GM21390 (cell line): ENCODE measurements at regions not wholly inside any gene's neighbourhood (a gene's known extent, or its start where the extent isn't known, plus 50 kb on each side); places are given as distances from the start of the nearest gene placed in this dataset.

Experiments
- ATAC-seq: cut with Tn5 transposase; IDR thresholded peaks from one replicate; pipeline ENCODE4 v1.9.1; 2021; ENCODE audit not compliant: unreplicated experiment

DNA sequence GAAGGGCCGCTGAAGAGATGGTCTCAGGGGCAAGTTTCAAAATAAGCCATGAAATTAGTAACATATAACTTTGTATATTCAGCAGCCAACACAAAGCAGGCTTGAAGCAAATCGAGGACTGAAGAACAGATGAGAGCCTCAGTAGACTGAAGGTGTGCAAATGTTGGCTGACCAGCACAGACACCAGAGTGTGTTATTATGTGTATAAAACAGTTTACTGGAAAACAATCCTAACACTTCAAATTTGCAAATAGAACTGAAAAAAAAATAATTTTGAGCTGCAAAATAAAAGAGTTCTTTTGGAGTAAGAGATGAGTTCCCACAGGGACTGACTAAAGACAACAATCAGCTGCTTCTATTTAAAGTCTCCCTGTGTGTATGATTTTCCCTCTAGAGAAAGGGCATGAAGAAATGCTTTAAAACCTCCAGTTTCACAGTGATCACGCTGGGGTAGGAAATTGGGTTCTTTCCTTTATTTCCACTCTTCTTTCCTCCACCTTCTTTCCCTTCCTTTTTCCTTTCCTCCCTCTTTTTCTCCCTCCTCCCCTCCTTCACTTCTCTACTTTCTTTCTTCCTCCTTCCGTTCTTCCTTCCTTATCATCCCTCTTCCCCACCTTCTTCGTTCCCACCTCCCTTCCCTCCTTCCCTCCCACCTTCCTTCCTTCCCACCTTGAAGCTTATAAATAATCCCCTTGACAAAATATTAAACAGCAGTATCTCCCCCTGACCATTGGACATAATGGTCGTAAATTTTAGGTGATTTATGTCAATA lies 383.9 kb upstream of the DCN start:
- no peak for ATAC-seq

DNA sequence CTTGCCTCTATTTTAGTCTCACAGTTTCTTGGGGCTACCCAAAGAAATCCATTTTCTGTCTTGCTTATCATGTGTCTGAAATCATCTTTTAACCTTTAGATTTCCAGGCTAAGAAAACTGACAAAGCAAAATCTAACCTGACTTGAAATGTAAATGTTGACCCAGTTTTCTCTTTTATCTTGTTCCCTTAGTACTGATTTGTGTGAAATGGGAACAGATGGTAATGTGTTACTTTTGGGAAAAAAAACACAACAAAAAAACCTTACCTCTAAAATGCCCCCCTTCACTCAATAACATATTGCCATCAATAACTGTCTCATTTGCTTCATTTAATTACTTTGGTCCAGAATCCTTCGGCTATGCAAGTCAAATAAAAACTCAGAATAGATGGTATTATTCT lies 383.2 kb upstream of the DCN start:
- no peak for ATAC-seq

DNA sequence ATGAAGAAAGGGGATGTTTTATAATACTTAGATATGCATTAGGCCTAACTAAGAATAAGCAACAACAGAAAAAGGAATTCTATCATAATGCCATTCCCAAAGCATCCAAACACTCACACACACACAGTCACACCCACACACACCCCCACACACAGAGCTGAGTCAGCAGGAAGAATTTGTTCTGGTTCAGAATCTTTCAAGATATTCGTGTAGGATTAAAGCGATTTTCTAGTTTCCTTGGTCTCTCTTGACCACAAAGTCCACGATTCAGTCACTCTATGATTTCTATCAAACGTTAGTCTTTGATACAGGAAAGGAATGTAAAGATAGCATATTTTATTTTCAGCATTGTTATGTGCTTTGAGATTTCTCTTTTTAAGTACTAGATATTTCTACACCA lies 382.6 kb upstream of the DCN start:
- no peak for ATAC-seq

DNA sequence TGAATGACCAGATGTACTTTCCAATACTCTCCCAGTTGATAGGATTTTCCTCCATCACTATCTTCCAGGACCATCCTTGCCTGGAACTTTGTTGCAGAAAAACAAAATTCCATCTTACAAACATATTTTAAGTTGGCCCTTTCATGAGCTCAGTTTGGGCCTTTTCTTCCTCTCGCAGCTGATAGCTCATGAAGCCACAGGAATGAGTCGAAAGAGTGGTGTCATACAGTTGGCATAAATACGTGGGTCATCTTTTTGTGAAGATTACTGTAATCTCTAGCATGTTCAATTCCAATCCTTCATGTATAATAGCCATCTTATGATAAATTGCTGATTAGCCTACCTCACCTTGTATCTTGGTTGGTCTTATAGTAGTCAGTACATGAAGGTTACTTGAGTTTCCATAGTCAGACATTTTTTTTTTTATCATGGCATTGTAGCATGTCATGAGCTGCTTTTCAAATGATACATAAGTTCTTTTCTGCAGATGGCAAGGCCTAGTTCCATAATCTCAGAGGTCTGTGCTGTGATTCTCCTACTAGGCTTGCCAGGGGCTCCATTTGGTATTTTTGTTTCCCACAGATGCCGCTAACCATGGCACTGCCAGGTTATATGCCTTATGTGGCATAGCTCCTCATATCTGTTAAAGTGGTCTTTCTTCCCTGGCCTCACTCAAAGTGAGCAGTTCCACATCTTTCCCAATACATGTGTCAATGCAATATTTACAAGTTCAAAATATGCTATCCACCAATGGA lies 380.6 kb upstream of the DCN start:
- ATAC-seq, result no peak

- ATAC-seq, result no peak
Observed at GRCh38 chr12:91562476-91562875, 379.9 kb upstream of the DCN start.

GRCh38 chr12:91561958-91562325 lies 379.3 kb upstream of the DCN start:
- ATAC-seq, result no peak

DNA sequence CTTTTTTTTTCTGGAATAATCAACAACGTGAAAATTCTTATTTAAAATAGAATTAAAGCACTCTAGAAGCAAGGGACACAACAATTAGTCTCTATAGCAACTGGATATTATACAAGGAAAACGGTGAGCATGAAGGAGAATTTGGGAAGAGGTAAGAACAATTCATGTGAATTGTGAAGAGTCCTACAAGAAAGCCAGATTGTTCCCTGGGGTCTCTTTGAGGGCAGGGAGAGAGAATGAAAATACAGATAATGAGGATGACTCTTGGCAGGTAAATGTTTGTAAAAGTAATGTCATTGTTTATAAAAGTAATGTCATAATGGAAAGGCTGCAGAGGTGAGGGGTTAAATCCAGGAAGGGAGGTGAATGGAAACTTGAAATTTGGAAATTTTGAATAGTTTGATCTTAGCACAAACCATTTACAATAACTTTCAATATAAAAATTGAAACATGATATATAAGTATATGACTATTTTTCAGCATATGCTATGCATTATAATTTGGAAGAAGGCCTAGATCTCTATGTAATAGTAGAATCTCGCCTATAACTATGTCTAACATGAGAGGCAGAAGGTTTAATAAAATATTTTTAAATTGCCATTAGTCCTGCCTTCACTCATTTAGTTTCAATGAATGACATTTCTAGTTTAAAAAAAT lies 378.8 kb upstream of the DCN start:
- ATAC-seq, result no peak

DNA sequence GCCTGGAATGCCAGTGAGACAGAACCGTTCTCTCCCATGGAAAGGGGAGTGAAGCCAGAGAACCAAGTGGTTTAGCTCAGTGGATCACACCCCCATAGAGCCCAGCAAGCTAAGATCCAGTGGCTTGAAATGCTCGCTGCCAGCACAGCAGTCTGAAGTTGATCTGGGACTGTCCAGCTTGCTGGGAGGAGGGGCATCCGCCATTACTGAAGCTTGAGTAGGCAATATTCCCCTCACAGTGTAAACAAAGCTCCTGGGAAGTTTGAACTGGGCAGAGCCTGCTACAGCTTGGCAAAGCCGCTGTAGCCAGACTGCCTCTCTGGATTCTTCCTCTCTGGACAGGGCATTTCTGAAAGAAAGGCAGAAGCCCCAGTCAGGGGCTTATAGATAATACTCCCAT lies 374.3 kb upstream of the DCN start:
- ATAC-seq, result no peak

GRCh38 chr12:91555436-91556415 lies 373.1 kb upstream of the DCN start:
- no peak for ATAC-seq

GRCh38 chr12:91551927-91552326 lies 369.3 kb upstream of the DCN start:
- no peak for ATAC-seq

DNA sequence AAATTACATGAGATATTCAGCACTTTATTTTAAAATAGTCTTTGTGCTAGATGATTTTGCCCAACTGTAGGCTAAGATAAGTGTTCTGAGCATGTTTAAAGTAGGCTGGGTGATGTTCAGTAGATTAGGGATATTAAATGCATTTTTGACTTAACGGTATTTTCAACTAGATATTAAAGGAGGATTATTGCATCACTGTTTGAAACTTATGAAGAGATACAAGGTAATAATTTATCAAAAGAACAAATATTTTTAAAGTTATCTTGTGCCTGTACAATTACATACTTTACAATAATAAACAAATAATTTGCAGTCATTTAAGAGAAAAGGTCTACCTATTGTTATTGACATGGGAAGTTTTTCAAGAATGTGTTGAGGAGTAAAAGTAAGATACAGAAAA lies 368.6 kb upstream of the DCN start:
- no peak for ATAC-seq

GRCh38 chr12:91542666-91543065 lies 360.0 kb upstream of the DCN start:
- no peak for ATAC-seq

DNA sequence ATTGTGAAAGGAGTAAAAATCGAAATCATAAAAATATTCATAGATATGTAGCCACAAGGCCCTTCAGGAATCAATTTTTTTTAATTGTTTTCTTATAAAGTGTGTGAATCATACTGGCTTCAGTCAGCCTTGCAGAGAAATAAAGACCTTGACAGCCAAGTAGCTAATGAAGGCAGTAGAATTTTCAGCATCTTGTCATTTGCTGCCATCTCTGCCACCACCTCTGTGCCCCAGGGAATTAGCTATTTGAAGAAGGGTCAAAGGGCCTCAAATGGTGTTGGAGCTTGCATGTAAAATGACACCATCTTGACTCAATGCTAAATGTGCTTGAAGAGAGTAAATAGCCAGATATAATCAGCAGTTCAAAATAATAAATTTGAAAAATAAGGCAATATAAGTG lies 359.4 kb upstream of the DCN start:
- no peak for ATAC-seq

- ATAC-seq, result no peak
Observed at GRCh38 chr12:91538418-91538817, 355.8 kb upstream of the DCN start.

- no peak for ATAC-seq
Observed at GRCh38 chr12:91533366-91533765, 350.7 kb upstream of the DCN start.

GRCh38 chr12:91529829-91530228 lies 347.2 kb upstream of the DCN start:
- no peak for ATAC-seq

DNA sequence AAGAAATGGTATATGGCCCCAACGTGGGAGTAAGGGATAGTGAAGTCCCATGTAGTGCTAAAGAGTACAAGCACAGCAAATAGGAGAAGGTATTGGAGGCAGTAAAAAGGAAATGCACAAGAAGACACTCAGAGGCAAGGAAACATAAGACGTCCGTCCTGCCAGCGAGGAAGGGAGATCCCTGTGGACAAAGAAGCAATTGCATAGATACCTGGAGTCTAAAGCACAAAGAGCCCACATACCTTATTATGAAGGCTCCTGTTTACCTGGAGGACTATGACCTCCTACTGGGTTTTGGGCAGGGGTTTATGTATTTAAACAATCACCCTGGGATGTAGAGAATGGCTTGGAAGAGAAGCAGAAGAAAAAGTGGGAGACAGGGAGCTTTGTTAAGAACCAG lies 341.2 kb upstream of the DCN start:
- ATAC-seq, result no peak

- ATAC-seq, result no peak
Observed at GRCh38 chr12:91516695-91517047, 334.1 kb upstream of the DCN start.

DNA sequence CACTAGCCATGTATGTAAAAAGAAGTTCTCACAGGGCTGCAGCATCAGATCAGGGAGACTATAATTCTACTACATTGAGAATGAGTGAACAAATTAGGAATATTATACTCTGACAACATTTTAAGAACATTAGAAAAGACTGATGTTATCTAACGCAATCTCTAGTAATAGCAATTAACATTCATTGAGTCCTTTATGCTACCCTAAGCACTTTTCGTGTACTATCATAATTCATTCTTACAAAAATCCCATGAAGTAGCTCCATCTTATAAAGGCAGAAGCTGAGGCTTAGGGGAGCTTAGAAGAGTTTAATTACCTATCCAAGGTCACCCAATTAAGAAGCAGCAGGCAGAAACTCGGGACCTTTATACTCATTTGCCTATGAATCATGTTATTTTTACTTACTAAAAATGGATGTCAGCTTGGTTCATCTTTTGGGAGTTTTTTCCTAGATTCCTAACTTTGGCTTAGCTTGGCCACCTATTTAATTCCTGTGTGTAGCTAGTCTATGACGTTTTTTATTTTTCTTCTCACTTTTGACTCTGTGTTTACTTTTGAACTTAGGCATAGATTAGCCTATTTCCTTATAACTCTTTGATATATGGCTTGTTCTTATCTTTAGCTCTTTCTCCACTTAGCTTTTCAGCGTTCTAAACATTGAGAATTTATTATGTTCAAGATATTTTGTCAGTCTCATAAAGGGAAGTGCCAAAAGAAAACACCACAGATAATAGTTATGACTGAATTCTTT lies 333.5 kb upstream of the DCN start:
- no peak for ATAC-seq

DNA sequence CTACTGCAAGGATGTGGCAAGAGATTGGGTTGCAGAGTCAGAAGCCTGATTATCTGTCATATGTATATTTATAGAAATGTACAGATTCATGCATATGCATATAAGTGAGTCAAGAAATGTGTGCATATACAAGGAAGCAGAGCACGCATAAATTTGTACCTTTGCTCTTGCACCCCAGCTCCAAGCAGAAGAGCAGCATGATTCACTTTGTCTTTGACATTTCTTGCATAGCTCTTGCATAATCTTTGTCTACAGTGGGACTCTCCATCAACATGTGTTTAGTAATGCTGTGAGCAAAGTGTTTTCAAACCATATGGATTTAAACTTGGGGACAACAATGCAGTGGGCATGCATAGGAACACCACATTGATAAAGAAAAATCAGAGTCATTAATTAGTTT lies 330.7 kb upstream of the DCN start:
- ATAC-seq, result no peak
